ENCODE measurements at regions not wholly inside any gene's neighbourhood (a gene's known extent, or its start where the extent isn't known, plus 50 kb on each side); places are given as distances from the start of the nearest gene placed in this dataset.
"Not testable (repeated sequence)": the region's sequence is repeated elsewhere in the genome, so short reads cannot be mapped to it uniquely, and the experiment has no call there.

DNA sequence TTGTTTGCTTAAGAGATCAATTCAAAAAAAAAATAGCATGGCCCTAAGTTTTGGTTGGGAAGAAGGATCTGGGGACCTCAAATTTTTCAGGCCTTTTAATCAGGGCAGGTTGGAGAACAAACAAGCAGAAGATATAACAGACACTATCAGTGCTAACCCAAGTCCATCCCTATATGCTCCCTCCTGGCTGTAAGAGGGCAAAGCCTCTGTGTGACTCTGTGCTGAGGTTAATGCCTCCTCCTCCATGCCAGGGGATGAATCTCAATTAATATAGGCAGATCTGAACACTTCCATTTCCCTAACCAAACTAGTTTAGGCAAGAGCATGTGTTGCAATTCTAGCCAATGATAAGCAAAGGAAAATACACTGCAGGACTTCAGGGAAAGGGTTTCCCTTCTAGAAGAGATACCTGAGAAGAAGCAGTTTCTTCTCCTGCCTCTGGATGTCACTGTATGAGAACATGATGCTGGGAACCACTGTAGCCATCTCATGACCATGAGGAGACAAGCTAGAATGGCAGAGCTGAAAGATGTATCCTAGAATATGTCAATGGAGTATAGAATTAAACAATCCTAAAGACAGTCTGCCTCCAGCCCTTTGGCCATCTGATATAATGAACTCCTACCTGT, 76.0 kb downstream of the CHD9NB start:
- peak; percentile 4 for DNase-seq

- DNase-seq: no peak
These were observed 85.0 kb downstream of the CHD9NB start for GRCh38 chr16:52967744-52968143.

- no peak for DNase-seq
These were observed 88.4 kb downstream of the CHD9NB start for GRCh38 chr16:52964290-52964689.

- DNase-seq: no peak
These were observed 88.8 kb downstream of the CHD9NB start for GRCh38 chr16:52963855-52964242.

GRCh38 chr16:52963212-52963854, 89.4 kb downstream of the CHD9NB start:
- DNase-seq: peak; percentile 10

DNA sequence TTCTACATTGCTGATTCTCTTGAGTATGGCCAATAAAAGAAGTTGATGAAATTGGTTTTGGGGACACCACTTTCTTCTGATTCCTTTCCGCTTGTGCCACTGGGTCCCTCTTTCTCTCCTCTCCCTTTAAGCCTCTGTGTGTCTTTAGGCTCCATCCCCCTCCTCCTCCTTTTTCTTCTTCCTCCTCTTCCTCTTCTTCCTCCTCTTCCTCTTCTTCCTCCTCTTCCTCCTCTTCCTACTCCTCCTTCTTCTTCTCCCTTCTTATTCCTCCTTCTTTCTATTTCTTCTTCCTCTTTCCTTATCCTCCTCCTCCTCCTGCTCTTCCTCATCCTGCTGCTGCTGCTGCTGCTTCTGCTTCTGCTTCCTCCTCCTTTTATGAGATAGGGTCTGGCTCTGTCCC, 93.7 kb downstream of the CHD9NB start:
- DNase-seq: no peak

DNA sequence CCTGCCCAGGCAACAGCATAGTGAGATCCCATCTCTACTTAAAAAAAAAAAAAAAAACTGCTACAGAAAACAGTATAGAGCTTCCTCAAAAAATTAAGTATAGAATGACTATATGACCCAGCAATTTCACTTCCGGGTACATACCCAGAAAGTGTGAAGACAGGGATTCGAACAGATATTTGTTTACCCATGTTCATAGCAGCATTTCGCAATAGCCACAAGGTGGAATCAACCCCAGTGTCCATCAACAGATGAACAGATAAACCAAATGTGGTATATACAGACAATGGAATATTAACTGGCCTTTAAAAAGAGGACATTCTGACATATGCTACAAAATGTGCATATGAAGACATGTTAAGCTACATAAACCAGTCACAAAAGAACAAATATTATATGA, 95.5 kb downstream of the CHD9NB start:
- DNase-seq: no peak

GRCh38 chr16:52956044-52956443, 96.7 kb downstream of the CHD9NB start:
- no peak for DNase-seq

- DNase-seq: no peak
These were observed 99.5 kb downstream of the CHD9NB start for GRCh38 chr16:52953215-52953614.

GRCh38 chr16:52948946-52949345, 103.8 kb downstream of the CHD9NB start:
- DNase-seq: no peak

DNA sequence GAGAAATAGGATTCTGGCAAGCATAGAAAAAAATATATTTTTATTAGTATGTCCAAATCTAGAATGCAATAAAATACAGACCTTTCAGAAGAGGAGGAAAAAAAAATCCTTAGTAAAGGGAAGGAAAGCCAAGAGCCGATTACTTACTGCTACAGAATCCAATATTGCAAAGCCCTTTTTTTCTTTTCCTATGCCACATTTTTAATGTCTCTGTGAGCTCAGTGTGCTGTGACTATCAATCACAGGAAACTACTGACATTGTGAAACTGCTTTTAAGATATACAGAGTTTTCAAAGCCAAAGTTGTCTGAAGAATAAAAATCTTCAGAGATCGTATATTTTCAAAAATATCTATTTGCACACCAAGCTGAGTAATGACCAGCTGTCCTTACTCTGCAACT, 120.4 kb downstream of the CHD9NB start:
- peak; percentile 16 for DNase-seq

DNA sequence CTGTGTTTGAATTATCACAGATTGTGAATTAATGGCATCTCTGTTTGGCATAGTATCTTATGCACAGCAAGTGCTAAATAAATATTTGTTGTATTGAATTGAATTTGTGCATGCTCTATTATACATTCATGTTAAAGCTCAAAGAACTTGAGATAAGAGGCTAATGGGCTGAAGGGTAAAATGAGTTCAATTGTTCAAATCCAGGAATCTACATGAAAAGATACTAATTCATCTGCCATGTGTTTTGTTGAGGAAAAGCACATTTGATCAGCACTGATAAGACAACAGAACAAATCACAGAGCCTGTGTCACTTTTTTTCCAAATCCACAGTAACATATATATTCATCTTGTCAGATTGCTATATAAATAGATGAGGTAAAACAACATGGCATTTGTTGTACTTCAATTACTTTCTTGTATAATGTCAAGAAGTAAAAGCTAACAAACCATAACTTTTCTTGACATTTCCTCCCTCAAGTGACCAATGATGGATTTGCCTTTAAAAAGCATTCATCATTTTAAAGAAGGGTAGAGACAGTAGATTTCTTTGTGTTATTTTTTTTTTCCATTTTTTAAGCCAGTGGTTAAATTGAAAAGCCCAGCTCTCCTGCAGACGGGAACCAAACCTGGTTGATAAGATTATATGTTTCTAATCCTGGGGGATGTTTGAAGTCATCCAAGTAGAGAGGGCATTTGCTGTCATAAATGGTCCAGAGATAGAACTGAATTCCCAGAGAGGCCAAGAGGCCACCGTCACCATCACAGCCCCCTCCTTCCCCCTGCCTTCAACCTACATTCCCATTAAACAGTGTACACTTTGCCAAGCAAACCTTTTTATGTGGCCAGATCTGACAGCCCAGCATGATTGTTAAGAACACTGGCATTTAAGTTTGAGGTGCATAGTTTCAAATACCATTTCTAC, 123.0 kb downstream of the CHD9NB start:
- DNase-seq: no peak

GRCh38 chr16:52928955-52929354, 123.7 kb downstream of the CHD9NB start:
- DNase-seq: no peak

DNA sequence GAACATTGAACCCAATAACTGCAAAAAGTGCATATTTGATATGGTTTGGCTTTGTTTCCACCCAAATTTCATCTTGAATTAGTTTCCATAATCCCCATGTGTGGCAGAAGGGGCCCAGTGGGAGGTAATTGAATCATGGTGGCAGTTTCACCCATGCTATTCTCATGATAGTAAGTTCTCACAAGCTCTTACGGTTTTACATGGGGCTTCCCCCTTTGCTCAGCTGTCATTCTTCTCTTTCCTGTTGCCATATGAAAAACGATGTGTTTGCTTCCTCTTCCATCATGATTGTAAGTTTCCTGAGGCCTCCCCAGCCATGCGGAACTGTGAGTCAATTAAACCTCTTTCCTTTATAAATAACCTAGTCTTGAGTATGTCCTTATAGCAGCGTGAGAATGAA, 127.6 kb downstream of the CHD9NB start:
- DNase-seq: no peak

DNA sequence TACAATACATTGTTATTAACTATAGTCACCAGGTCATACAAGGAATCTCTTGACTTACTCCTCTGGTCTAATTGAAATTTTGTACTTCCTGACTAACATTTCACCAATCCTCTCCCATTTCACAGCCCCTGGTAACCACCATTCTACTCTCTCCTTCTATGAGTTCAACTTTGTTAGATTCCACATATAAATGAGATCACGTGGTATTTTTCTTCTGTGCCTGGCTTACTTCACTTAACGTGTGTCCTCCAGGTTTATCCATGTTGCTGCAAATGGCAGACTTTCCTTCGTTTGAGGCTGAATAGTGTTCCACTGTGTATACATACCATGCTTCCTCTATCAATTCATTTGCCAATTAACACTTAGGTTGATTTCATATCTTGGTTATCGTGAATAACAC, 128.5 kb downstream of the CHD9NB start:
- DNase-seq: no peak

- DNase-seq: no peak
These were observed 131.6 kb downstream of the CHD9NB start for GRCh38 chr16:52921104-52921503.

DNA sequence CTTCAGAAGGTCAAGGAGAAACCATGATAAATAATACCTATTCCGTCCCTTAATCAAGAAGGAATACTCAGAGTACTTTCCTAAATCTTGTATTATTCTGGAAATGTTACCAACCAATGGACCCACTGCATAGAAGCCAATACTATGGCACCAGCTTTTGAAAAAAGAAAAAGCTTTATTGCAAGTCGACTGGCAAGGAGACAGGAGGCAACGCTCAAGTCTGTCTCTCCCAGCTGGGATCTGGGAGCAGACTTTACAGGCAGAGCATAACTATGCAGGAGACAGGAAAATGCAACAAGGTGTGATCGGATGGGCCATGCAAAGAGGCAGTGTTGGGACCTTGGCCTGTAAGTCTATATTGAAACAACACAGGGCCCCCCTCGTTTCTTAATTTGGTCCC, 132.4 kb downstream of the CHD9NB start:
- no peak for DNase-seq

DNA sequence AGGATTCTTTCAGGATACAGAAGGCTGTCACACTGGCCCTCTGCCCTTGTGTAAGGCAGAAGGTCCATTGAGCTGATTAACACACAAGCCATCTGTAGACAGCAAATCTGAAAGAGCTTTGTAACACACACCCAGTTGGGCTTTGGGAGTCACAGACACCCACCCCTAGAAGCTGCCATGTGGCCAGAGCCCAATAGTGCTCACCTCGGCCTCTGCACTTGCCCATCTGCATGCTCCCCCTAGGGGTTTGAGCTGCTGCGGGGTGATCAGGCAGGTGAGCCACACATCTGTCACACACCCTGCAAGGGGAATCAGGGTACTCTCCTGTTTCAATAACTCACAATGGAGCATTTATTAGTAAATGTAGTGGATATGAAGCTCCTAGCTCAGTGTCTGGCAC, 138.3 kb downstream of the CHD9NB start:
- DNase-seq: no peak

DNA sequence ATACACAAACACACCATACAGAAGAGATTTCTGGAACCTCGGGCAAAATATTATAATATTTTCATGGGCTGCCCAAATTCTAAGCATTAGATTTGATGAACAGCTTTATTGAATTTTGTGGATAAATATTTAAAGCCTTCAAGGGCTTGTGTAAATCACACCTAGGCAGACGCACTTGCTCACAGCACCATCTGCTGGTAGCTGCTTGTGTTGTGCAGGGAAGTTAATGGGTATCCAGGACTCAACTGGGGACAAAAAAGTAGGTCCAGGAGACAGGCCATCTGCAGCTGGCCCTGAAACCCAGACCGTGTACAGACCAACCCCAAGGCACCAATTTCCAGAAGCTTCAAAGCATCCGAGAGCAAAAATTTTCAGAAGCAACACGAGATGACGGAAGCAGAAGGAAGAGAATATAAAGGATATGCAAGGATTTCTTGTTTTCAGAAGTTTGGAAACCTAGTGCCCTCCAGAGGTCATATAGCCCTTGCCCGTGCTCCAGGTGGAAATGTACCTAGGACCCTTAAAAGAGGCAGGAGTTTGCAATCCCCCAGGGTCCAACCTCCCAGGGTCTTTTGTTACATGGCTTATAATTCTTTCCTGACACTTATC, 140.0 kb downstream of the CHD9NB start:
- peak; percentile 68 for DNase-seq

- not testable (repeated sequence) for DNase-seq
These were observed 144.6 kb downstream of the CHD9NB start for GRCh38 chr16:52908057-52908456.

- DNase-seq: no peak
These were observed 146.4 kb downstream of the CHD9NB start for GRCh38 chr16:52906281-52906680.

DNA sequence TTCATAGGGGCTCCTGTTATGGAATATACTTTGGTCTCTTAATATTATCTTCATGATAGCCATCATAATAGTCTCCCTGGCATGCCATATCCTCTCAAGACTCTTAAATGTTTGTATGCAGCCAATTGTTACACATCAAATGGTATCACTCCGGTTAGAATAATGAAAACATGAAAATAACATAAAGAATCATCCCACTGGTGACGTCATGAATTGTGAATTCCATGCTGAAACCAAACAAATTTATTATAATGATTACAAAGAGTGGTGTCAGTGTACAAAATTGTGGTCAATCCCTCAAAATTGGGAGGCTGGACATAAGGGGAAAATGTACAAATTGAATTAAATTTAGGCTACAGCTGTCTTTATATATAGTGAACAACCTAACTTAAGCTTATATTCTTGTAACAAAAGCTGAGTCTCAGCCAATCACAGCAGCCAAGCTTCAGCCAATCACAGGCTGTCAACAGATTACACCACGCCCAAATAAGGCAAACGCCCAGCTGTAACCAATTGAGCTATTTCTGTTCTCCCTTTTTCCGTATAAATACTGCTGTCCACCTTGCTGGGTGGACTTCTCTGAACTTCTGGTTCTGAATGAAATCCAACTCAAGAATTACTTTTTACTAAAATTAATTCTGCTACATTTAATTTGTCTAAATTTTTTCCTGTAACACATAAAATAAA, 156.1 kb downstream of the CHD9NB start:
- no peak for DNase-seq

All from muscle of arm (tissue), 1 donor.